ENCODE measurements at regions not wholly inside any gene's neighbourhood (a gene's known extent, or its start where the extent isn't known, plus 50 kb on each side); places are given as distances from the start of the nearest gene placed in this dataset.

DNA sequence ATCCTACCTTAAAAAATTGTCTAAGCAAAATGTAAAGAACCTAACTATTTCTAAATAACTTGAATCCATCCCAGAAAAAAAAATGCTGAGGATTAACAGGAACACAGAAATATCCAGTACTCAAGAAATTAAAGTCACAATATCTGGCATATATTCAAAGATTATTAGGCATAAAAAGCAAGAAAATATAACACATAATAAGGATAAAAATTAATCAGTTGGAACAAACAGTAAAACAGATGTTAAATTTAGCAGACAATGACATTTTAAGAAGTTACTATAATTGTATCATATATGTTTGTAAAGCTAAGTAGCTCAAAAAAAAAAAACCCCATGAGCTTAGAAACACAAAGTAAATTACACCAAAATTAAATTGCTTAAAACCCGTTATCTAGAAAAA, 427.4 kb upstream of the GYPC start:
- Mint-ChIP-seq H3K4me3 (no peak overlapping the region), H3K4me1 (peaks cover 3% of the 10 kb centered on the region; the same call in 2 of the 3 replicates), H3K27me3 (ENCODE audit: insufficient read depth, low read depth, poor library complexity) (no peaks in the 10 kb centered on the region), H3K27ac (no peak overlapping the region), H3K36me3 (ENCODE audit: low read depth) (no peaks in the 10 kb centered on the region), H3K9me3 (no peaks in the 10 kb centered on the region; the same call in 2 of the 3 replicates)
- no peak overlapping the region for H3K27ac ChIP-seq (ENCODE audit: low read depth)
- no peak overlapping the region for H2AFZ ChIP-seq
- DNase-seq (ENCODE audit: low spot score) (no peak), ATAC-seq (no peak)
- H3K4me2 ChIP-seq = no peak overlapping the region
- no peak overlapping the region for H3K4me3 ChIP-seq
- no peaks in the 10 kb centered on the region for H3F3A ChIP-seq (replicated peaks; ENCODE audit: low read depth)
- no peaks in the 10 kb centered on the region for H3K4me1 ChIP-seq (ENCODE audit: insufficient read depth)
- no peaks in the 10 kb centered on the region for H3K9me2 ChIP-seq (ENCODE audit: insufficient read depth)
- H3K79me2 ChIP-seq (replicated peaks; ENCODE audit: insufficient read depth) = no peaks in the 10 kb centered on the region
- H4K20me1 ChIP-seq (replicated peaks; ENCODE audit: insufficient read depth) = no peaks in the 10 kb centered on the region
- no peak for TF ChIP-seq ZNF114 (CRISPR knock-in tag; IDR thresholded peaks at IDR 0.05)
- no peak for TF ChIP-seq JUNB (IDR thresholded peaks at IDR 0.05; ENCODE audit: unreplicated experiment)
- no peak for TF ChIP-seq CREB1 (CRISPR knock-in tag; IDR thresholded peaks at IDR 0.05; ENCODE audit: low read depth)
- TF ChIP-seq POLR2AphosphoS5 (IDR thresholded peaks at IDR 0.05; ENCODE audit: low read depth) = no peak
- TF ChIP-seq ZNF331 (CRISPR knock-in tag; IDR thresholded peaks at IDR 0.05; ENCODE audit: low read depth) = no peak
- no peak for TF ChIP-seq EZH2phosphoT487 (IDR thresholded peaks at IDR 0.05; ENCODE audit: unreplicated experiment)
- no peak for TF ChIP-seq NANOG (IDR thresholded peaks at IDR 0.05; ENCODE audit: borderline replicate concordance)
- TF ChIP-seq, protein P1, sequence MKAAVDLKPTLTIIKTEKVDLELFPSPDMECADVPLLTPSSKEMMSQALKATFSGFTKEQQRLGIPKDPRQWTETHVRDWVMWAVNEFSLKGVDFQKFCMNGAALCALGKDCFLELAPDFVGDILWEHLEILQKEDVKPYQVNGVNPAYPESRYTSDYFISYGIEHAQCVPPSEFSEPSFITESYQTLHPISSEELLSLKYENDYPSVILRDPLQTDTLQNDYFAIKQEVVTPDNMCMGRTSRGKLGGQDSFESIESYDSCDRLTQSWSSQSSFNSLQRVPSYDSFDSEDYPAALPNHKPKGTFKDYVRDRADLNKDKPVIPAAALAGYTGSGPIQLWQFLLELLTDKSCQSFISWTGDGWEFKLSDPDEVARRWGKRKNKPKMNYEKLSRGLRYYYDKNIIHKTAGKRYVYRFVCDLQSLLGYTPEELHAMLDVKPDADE (IDR thresholded peaks at IDR 0.05) = no peak
- TF ChIP-seq STAT1 (IDR thresholded peaks at IDR 0.05; ENCODE audit: unreplicated experiment) = no peak
- TF ChIP-seq, protein P2, sequence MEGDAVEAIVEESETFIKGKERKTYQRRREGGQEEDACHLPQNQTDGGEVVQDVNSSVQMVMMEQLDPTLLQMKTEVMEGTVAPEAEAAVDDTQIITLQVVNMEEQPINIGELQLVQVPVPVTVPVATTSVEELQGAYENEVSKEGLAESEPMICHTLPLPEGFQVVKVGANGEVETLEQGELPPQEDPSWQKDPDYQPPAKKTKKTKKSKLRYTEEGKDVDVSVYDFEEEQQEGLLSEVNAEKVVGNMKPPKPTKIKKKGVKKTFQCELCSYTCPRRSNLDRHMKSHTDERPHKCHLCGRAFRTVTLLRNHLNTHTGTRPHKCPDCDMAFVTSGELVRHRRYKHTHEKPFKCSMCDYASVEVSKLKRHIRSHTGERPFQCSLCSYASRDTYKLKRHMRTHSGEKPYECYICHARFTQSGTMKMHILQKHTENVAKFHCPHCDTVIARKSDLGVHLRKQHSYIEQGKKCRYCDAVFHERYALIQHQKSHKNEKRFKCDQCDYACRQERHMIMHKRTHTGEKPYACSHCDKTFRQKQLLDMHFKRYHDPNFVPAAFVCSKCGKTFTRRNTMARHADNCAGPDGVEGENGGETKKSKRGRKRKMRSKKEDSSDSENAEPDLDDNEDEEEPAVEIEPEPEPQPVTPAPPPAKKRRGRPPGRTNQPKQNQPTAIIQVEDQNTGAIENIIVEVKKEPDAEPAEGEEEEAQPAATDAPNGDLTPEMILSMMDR (conservative IDR thresholded peaks at IDR 0.05; ENCODE audit: low read depth in 2 of 2) = no peak
- TF ChIP-seq, protein P3, sequence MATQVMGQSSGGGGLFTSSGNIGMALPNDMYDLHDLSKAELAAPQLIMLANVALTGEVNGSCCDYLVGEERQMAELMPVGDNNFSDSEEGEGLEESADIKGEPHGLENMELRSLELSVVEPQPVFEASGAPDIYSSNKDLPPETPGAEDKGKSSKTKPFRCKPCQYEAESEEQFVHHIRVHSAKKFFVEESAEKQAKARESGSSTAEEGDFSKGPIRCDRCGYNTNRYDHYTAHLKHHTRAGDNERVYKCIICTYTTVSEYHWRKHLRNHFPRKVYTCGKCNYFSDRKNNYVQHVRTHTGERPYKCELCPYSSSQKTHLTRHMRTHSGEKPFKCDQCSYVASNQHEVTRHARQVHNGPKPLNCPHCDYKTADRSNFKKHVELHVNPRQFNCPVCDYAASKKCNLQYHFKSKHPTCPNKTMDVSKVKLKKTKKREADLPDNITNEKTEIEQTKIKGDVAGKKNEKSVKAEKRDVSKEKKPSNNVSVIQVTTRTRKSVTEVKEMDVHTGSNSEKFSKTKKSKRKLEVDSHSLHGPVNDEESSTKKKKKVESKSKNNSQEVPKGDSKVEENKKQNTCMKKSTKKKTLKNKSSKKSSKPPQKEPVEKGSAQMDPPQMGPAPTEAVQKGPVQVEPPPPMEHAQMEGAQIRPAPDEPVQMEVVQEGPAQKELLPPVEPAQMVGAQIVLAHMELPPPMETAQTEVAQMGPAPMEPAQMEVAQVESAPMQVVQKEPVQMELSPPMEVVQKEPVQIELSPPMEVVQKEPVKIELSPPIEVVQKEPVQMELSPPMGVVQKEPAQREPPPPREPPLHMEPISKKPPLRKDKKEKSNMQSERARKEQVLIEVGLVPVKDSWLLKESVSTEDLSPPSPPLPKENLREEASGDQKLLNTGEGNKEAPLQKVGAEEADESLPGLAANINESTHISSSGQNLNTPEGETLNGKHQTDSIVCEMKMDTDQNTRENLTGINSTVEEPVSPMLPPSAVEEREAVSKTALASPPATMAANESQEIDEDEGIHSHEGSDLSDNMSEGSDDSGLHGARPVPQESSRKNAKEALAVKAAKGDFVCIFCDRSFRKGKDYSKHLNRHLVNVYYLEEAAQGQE (IDR thresholded peaks at IDR 0.05; ENCODE audit: unreplicated experiment) = no peak
- TF ChIP-seq, protein P4, sequence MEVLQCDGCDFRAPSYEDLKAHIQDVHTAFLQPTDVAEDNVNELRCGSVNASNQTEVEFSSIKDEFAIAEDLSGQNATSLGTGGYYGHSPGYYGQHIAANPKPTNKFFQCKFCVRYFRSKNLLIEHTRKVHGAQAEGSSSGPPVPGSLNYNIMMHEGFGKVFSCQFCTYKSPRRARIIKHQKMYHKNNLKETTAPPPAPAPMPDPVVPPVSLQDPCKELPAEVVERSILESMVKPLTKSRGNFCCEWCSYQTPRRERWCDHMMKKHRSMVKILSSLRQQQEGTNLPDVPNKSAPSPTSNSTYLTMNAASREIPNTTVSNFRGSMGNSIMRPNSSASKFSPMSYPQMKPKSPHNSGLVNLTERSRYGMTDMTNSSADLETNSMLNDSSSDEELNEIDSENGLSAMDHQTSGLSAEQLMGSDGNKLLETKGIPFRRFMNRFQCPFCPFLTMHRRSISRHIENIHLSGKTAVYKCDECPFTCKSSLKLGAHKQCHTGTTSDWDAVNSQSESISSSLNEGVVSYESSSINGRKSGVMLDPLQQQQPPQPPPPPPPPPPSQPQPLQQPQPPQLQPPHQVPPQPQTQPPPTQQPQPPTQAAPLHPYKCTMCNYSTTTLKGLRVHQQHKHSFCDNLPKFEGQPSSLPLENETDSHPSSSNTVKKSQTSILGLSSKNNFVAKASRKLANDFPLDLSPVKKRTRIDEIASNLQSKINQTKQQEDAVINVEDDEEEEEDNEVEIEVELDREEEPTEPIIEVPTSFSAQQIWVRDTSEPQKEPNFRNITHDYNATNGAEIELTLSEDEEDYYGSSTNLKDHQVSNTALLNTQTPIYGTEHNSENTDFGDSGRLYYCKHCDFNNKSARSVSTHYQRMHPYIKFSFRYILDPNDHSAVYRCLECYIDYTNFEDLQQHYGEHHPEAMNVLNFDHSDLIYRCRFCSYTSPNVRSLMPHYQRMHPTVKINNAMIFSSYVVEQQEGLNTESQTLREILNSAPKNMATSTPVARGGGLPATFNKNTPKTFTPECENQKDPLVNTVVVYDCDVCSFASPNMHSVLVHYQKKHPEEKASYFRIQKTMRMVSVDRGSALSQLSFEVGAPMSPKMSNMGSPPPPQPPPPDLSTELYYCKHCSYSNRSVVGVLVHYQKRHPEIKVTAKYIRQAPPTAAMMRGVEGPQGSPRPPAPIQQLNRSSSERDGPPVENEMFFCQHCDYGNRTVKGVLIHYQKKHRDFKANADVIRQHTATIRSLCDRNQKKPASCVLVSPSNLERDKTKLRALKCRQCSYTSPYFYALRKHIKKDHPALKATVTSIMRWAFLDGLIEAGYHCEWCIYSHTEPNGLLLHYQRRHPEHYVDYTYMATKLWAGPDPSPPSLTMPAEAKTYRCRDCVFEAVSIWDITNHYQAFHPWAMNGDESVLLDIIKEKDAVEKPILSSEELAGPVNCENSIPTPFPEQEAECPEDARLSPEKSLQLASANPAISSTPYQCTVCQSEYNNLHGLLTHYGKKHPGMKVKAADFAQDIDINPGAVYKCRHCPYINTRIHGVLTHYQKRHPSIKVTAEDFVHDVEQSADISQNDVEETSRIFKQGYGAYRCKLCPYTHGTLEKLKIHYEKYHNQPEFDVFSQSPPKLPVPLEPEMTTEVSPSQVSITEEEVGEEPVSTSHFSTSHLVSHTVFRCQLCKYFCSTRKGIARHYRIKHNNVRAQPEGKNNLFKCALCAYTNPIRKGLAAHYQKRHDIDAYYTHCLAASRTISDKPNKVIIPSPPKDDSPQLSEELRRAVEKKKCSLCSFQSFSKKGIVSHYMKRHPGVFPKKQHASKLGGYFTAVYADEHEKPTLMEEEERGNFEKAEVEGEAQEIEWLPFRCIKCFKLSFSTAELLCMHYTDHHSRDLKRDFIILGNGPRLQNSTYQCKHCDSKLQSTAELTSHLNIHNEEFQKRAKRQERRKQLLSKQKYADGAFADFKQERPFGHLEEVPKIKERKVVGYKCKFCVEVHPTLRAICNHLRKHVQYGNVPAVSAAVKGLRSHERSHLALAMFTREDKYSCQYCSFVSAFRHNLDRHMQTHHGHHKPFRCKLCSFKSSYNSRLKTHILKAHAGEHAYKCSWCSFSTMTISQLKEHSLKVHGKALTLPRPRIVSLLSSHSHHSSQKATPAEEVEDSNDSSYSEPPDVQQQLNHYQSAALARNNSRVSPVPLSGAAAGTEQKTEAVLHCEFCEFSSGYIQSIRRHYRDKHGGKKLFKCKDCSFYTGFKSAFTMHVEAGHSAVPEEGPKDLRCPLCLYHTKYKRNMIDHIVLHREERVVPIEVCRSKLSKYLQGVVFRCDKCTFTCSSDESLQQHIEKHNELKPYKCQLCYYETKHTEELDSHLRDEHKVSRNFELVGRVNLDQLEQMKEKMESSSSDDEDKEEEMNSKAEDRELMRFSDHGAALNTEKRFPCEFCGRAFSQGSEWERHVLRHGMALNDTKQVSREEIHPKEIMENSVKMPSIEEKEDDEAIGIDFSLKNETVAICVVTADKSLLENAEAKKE (CRISPR knock-in tag; IDR thresholded peaks at IDR 0.05) = no peak
- TF ChIP-seq EZH2 (IDR thresholded peaks at IDR 0.05; ENCODE audit: low read depth, unreplicated experiment) = no peak
- H3K27me3 ChIP-seq (ENCODE audit: insufficient read depth) = no peaks in the 10 kb centered on the region
- no peaks in the 10 kb centered on the region for H3K36me3 ChIP-seq (ENCODE audit: insufficient read depth)
